HG02852 (cell line): ENCODE measurements at regions not wholly inside any gene's neighbourhood (a gene's known extent, or its start where the extent isn't known, plus 50 kb on each side); places are given as distances from the start of the nearest gene placed in this dataset.

Experiments used
- ATAC-seq: cut with Tn5 transposase; IDR thresholded peaks from one replicate; pipeline ENCODE4 v1.9.1; 2021; ENCODE audit warnings: mild to moderate bottlenecking, moderate library complexity; ENCODE audit not compliant: unreplicated experiment

- ATAC-seq = no peak
Measured at GRCh38 chr22:22151308-22151707, 93.3 kb upstream of the VPREB1 start.

GRCh38 chr22:22150457-22150856 lies 94.1 kb upstream of the VPREB1 start:
- no peak for ATAC-seq

DNA sequence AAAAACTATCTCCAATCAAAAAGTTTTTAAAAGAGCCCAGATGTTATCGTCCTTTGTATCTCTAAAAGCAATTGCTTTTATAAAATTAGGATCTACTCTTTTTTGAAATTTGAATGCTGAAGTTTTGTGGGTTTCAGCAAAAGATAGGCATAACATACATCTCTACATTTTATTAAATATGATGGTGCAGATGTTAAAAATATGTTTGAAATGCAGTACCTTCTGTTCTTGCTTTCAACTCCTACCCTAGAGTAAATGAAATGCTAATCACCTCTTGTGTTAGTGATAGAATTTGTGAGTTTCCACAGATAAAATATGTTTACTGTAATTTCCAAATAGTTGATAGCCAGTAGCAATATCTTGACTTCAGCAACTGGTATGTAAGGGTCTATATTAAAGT lies 95.7 kb upstream of the VPREB1 start:
- no peak for ATAC-seq

DNA sequence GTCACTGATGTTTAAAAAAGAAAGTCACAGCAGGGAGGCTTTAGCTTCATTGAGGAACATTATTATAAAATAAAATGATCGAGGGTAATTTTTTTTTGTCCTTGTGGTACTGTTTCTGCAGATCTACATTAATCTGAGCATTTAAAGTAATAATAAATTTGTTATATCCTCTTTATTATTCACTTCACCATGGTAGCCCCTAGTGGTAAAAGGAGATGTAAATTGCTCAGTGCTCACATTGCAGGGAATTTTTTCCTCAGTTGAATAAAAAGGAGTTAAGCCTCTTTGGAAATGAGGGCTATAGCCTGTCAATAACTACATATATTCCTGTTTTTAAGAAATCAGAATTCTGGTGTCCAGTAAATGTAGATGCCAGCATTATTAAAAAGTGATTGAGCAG lies 99.7 kb upstream of the VPREB1 start:
- no peak for ATAC-seq

DNA sequence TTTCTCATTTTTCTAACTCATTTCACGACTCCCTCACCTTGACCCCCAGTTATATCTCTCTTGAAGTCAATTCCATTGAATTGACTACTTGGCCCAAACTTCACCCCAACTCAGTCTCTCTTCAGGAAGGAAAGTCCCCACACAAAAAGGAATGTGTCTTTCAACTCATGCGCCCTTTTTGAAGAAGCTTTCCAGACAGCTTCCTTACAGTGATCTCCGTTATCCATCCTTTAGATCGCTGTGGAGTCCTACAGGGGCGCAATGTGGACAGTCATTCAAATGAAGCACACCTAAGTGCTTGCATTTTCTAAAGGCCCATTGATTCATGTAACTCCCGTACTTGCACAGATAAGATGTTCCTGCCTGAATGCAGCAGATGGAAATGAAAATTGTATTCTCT lies 101.1 kb upstream of the VPREB1 start:
- ATAC-seq = no peak

- ATAC-seq = no peak
Measured at GRCh38 chr22:22142661-22143060, 101.9 kb upstream of the VPREB1 start.

- no peak for ATAC-seq
Measured at GRCh38 chr22:22141771-22142591, 102.6 kb upstream of the VPREB1 start.

DNA sequence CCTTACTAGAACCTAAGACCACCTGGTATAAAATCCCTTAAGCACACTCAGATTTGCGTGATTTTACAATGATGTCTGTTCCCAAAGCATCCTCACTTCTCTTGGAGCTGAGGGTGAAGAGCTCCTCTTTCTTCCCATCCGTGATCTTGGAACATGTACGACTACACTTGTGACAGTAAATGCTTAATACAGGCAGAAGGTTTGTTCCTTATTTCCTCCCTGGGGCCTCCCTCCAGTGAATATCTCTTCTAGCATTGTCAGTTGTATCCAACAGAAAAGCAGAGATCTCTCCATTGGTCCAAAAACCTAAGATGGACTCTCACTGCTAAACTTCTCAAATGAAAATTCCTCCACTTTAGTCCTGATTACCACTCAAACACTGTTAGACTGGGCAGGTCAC lies 103.6 kb upstream of the VPREB1 start:
- no peak for ATAC-seq

DNA sequence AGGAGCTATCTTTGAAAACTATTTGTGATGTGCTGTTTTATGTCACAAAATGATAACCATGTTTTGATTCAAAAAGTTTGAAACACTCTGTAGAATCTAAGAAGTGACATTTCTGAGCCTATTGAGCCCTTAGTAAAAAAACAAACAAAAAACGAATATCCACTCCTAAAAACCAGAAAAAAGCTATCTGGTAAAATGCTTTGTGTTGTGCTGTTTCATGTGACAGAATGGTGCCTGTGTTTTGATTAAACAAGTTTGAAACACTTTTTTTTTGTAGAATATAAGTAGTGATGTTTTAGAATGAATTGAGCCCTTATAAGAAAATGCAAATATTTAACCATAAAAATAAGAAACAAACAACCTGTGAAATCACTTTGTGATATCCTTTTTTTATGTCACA lies 105.2 kb upstream of the VPREB1 start:
- ATAC-seq = no peak

DNA sequence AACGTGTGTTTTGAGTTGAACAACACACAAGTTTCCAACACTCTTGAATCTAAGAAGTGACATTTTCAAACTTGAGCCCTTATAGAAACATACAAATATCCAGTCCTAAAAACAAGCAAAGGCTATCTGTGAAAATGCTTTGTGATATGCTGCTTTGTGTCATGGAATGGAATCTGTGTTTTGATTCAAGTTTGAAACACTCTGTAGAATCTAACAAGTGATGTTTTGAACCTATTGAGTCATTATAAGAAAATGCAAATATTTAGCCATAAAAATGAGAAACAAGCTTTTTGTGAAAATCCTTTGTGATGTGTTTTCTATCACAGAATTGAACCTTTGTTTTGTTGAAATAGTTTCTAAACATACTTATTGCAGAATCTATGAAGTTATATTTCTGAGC lies 105.7 kb upstream of the VPREB1 start:
- no peak for ATAC-seq

DNA sequence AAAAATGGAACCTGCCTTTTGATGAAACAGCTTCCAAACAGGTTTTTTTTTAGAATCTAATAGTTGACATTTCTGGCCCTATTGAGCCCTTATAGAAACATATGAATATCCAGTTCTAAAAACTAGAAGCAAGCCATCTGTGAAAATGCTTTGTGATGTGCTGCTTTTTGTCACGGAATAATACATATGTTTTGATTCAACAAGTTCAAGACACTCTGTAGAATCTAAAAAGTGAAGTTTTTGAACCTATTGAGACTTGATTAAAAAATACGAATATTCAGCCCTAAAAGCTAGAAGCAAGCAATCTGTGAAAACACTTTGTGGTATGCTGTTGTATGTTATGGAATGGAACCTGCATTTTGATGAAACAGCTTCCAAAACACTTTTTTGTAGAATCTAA lies 106.7 kb upstream of the VPREB1 start:
- ATAC-seq = no peak

- ATAC-seq = no peak
Measured at GRCh38 chr22:22133910-22134309, 110.7 kb upstream of the VPREB1 start.

DNA sequence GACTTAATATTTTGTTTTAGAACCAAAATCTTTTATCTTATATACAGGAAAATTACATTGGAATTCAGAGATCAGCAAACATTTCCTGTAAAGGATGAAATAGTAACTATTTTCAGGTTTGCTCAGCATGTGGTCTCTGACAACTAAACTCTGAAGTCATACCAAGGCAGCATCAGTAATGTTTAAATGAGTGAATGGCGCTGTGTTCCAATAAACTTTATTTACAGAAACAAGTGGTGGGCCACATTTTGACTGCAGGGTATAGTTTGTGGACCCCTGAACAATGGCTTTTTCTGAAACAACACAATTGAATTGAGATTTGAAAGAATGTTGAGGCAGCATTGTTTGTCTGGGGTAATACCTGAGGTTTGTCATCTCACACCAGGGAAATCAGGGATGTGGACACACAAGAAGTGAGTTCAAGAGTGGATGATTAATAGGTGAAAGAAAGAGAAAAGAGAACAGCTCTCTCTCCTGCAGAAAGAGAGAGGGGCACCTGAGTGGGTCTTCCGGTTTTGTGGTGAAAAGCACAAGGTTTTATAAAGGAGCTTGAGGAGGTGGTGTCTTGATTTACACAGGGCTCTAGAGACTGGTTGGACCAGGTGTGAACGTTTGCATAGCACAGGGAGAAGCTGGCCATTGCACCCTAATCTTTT lies 113.5 kb upstream of the VPREB1 start:
- no peak for ATAC-seq

GRCh38 chr22:22129387-22129786 lies 115.2 kb upstream of the VPREB1 start:
- no peak for ATAC-seq

DNA sequence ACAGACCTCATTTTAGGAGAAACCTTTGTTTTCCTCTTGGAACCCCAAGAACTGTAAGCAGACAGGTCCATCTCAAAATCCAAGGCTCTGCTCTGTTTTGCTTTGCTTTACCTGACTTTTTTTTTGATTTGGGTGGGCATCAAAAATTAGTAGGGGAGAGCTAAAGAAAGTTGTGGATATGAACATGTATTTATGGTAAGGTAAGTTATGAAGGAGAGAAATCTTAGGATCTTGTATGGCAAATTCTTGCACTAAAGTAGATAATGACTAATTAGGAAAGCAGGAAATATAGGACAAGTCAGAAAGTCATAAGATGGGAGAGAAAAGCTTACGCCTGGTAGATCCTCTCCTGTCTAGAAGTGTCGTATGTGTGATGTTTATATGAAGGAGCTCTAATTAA lies 116.1 kb upstream of the VPREB1 start:
- no peak for ATAC-seq

- ATAC-seq = no peak
Measured at GRCh38 chr22:22127100-22127499, 117.5 kb upstream of the VPREB1 start.

GRCh38 chr22:22125579-22126468 lies 118.8 kb upstream of the VPREB1 start:
- no peak for ATAC-seq

DNA sequence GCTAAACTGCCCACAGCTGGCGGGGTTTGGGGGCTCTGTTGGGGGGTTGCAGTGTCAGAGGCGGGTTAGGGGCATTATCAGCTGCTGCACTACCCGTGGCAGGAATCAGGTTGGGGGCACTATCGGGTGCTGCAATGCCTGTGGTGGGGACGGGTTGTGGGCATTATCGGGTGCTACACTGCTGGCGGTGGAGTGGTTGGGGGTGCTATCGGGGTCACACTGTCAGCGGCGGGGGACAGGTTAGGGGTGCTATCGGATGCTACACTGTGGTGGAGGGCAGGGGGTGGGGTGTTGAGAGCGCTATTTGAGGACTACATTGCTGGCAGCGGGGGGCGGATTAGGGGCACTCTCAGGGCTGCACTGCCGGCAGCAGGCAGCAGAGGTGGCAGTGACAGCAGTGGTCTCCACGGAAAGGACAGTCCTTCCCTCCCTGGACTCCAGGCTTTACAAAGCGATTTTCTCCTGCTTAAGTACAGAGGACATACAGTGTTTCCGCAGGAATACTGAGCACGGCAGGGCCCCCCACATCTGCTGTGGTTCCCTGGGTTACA lies 119.5 kb upstream of the VPREB1 start:
- no peak for ATAC-seq

DNA sequence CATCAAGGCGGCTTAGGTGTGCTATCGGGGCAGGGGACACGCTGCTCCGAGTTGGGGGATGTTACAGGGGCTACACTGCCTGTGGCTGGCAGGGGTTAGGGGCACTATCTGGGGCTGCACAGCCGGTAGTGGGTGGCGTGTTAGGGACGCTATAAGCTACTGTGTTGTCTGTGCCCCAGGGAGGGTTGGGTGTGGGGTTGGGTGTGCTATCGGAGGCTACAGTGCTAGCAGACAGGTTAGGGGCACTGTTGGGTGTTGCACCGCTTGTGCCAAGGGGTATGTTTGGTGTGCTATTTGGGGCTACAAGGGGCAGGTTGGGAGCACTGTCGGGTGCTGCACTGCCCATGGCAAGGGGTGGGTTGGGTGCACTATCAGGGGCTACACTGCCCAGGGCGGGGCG lies 120.2 kb upstream of the VPREB1 start:
- no peak for ATAC-seq

- no peak for ATAC-seq
Measured at GRCh38 chr22:22123960-22124278, 120.7 kb upstream of the VPREB1 start.

DNA sequence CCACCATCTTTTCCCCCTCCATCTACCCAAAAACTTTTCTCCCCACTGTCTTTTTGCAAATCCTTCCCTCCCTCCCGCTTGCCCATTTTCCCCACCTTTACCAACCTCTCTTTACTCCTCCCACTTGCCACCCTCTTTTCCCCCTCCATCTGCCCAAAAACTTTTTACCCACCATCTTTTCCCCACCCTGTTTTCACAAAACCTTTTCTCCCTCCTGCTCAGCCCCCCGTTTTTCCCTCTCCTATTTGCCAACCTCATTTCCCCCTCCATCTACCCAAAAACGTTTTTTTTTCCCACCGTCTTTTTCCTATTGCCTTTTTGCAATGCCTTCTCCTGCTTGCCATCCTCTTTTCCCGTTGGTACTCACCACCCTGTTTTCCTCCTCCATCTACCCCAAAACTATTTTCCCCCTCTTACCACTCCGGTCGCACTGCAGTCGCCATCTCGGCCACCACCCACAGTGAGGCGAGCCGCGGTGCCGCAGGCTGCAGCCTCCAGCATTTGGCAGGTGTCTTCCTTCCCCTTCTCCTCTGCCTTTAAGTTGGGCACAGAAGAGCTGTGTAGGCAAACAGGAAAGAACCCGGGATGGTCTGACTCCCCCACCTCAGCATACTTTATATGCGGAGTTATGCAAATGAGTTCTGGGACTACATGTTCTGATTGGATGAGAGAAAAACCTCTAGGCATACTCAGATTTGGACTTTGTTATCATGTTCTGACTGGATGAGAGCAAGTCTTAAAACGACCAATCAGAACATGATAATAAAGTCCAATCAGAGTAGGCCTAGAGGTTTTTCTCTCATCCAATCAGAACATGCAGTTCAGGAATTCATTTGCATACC lies 121.2 kb upstream of the VPREB1 start:
- no peak for ATAC-seq
